ENCODE measurements at regions not wholly inside any gene's neighbourhood (a gene's known extent, or its start where the extent isn't known, plus 50 kb on each side); places are given as distances from the start of the nearest gene placed in this dataset.

DNA sequence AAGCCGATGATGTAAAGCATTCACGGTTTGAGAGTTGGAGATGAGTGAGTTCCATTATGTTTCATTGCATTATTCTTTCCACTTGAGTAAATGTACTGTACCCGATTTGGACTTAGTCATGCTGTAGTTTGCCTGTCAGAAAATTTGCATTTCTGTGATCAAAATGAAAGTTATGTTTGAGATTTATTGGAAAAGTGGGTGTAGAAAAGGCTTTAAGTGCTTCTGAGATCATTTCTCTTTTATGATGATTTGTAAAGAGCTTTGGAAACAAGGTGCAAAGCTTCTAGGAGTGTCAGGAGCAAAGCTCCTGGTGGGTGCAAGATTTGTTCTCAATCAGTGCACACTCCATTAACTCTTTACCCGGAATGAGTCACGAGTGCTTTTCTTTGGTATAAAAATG, 204.1 kb upstream of the POM121L12 start:
- no peaks in the 10 kb centered on the region for H3K27me3 ChIP-seq (ENCODE audit: insufficient read depth, low read length)
- H3K4me1 ChIP-seq (ENCODE audit: insufficient read depth, low read length, severe bottlenecking): peaks cover 30% of the 10 kb centered on the region
- no peaks in the 10 kb centered on the region for H3K79me2 ChIP-seq (ENCODE audit: insufficient read depth, low read length)
- H3K27ac ChIP-seq (ENCODE audit: low read depth, low read length, poor library complexity, severe bottlenecking): no peak overlapping the region
- no peak overlapping the region for H3K4me3 ChIP-seq (ENCODE audit: low read depth, low read length, poor library complexity, severe bottlenecking)
- no peaks in the 10 kb centered on the region for H3K9me2 ChIP-seq (ENCODE audit: low read depth, low read length)
- H3K4me2 ChIP-seq (ENCODE audit: low read length): peak overlapping the region; percentile 10; the same call in 1 of the 2 replicates
- H2AFZ ChIP-seq (ENCODE audit: low read length): peak overlapping the region; percentile 80
- no peaks in the 10 kb centered on the region for H3F3A ChIP-seq (ENCODE audit: insufficient read depth, low read length)
- no peaks in the 10 kb centered on the region for H4K20me1 ChIP-seq (ENCODE audit: insufficient read depth, low read length)
- H3K9ac ChIP-seq (ENCODE audit: low read length): no peak overlapping the region
- no peaks in the 10 kb centered on the region for H3K9me3 ChIP-seq (ENCODE audit: low read length)
- no peaks in the 10 kb centered on the region for H3K36me3 ChIP-seq (ENCODE audit: insufficient read depth, low read length)
- TF ChIP-seq CTCF (IDR thresholded peaks at IDR 0.05; ENCODE audit: low read length): no peak
- no peak for TF ChIP-seq EZH2 (IDR thresholded peaks at IDR 0.05; ENCODE audit: borderline replicate concordance, low read length)

DNA sequence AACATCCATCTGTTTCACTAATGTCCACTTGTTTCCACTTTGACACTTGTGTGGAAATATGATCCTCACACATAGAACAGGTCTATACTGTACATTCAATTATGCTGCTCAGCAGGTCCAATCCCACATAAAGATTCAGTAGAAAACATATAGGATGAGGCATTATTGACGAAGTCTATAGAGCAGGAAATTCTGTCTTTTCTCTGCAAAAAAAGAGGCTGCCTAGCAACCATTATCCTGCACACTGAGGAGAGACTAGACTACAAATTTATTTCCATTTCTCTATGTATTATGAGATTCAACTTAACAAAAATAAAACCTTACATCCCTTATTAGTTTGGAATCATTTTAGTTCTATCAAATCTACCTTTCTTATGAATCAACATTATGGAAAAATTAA, 204.6 kb upstream of the POM121L12 start:
- Histone ChIP-seq H3K4me2 (ENCODE audit: low read length) (0 out of 2 replicates have a peak overlapping the region, but pooled peaks have one; percentile 10), H3K9me3 (ENCODE audit: low read length) (no peaks in the 10 kb centered on the region), H3K27ac (ENCODE audit: low read depth, low read length, poor library complexity, severe bottlenecking) (no peak overlapping the region), H4K20me1 (ENCODE audit: insufficient read depth, low read length) (no peaks in the 10 kb centered on the region), H3F3A (ENCODE audit: insufficient read depth, low read length) (no peaks in the 10 kb centered on the region), H3K4me3 (ENCODE audit: low read depth, low read length, poor library complexity, severe bottlenecking) (no peak overlapping the region), H3K27me3 (ENCODE audit: insufficient read depth, low read length) (no peaks in the 10 kb centered on the region), H2AFZ (ENCODE audit: low read length) (peak overlapping the region; percentile 80), H3K79me2 (ENCODE audit: insufficient read depth, low read length) (no peaks in the 10 kb centered on the region), H3K9me2 (ENCODE audit: low read depth, low read length) (no peaks in the 10 kb centered on the region), H3K36me3 (ENCODE audit: insufficient read depth, low read length) (no peaks in the 10 kb centered on the region), H3K4me1 (ENCODE audit: insufficient read depth, low read length, severe bottlenecking) (peaks cover 35% of the 10 kb centered on the region), H3K9ac (ENCODE audit: low read length) (no peak overlapping the region)
- TF ChIP-seq EZH2 (IDR thresholded peaks at IDR 0.05; ENCODE audit: borderline replicate concordance, low read length) (no peak), CTCF (IDR thresholded peaks at IDR 0.05; ENCODE audit: low read length) (no peak)

GRCh38 chr7:52826515-52827265, 208.7 kb upstream of the POM121L12 start:
- Histone ChIP-seq H3K4me3 (ENCODE audit: low read depth, low read length, poor library complexity, severe bottlenecking) (no peak overlapping the region), H3K9ac (ENCODE audit: low read length) (no peak overlapping the region; the same call in 1 of the 2 replicates), H3K27ac (ENCODE audit: low read depth, low read length, poor library complexity, severe bottlenecking) (peak overlapping the region; percentile 67)

More at GRCh38 chr7:52826515-52827265, 208.7 kb upstream of the POM121L12 start:
- Histone ChIP-seq H3K9me3 (ENCODE audit: low read length) (peaks cover 17% of the 10 kb centered on the region), H3K4me2 (ENCODE audit: low read length) (peak overlapping the region; percentile 24), H3K79me2 (ENCODE audit: insufficient read depth, low read length) (no peaks in the 10 kb centered on the region), H2AFZ (ENCODE audit: low read length) (peak overlapping the region; percentile 94), H3F3A (ENCODE audit: insufficient read depth, low read length) (no peaks in the 10 kb centered on the region), H3K9me2 (ENCODE audit: low read depth, low read length) (no peaks in the 10 kb centered on the region), H3K27me3 (ENCODE audit: insufficient read depth, low read length) (no peaks in the 10 kb centered on the region), H4K20me1 (ENCODE audit: insufficient read depth, low read length) (no peaks in the 10 kb centered on the region), H3K36me3 (ENCODE audit: insufficient read depth, low read length) (no peaks in the 10 kb centered on the region), H3K4me1 (ENCODE audit: insufficient read depth, low read length, severe bottlenecking) (peaks cover 39% of the 10 kb centered on the region)
- no peak for TF ChIP-seq EZH2 (IDR thresholded peaks at IDR 0.05; ENCODE audit: borderline replicate concordance, low read length)
- no peak for TF ChIP-seq CTCF (IDR thresholded peaks at IDR 0.05; ENCODE audit: low read length)

All from OCI-LY1 (cell line).